ENCODE measurements at regions not wholly inside any gene's neighbourhood (a gene's known extent, or its start where the extent isn't known, plus 50 kb on each side); places are given as distances from the start of the nearest gene placed in this dataset.

DNA sequence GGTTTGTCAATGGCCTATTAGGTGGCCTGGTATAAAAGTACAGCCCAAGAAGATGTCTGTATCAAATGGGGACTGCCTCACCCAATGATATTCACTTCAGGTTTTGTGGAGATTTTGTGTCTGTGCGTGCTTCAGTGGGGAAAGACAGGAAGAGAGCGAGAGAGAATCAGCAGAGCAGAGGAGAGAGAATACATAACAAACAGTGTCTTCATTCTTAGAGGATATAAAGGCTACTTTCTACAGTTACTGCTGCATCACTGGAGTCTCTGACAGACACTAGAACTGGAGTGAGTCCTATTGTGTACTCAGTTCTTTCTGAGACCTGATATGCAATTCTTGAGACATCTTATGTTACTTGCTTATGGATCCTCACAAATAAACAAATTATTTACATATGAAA, 115.0 kb downstream of the CASP12 start:
- H3K27me3 ChIP-seq (ENCODE audit: control insufficient read depth in 1 of 2, insufficient read depth in 2 of 2, low read length in 2 of 2) = no peaks in the 10 kb centered on the region
- ChIA-PET POLR2A (interaction anchor here (1.6 kb wide), 1 partner anchor 10 kb away, joined by 5 read pairs; no protein-coding TSS in a partner anchor), CTCF (no interaction called here)
- Mint-ChIP-seq H3K4me1 (ENCODE audit: low read depth) (peaks cover 12% of the 10 kb centered on the region), H3K4me3 (no peak overlapping the region), H3K27ac (no peak overlapping the region), H3K36me3 (ENCODE audit: low read depth) (no peaks in the 10 kb centered on the region), H3K27me3 (no peaks in the 10 kb centered on the region), H3K9me3 (no peaks in the 10 kb centered on the region)
- TF ChIP-seq, protein P1, sequence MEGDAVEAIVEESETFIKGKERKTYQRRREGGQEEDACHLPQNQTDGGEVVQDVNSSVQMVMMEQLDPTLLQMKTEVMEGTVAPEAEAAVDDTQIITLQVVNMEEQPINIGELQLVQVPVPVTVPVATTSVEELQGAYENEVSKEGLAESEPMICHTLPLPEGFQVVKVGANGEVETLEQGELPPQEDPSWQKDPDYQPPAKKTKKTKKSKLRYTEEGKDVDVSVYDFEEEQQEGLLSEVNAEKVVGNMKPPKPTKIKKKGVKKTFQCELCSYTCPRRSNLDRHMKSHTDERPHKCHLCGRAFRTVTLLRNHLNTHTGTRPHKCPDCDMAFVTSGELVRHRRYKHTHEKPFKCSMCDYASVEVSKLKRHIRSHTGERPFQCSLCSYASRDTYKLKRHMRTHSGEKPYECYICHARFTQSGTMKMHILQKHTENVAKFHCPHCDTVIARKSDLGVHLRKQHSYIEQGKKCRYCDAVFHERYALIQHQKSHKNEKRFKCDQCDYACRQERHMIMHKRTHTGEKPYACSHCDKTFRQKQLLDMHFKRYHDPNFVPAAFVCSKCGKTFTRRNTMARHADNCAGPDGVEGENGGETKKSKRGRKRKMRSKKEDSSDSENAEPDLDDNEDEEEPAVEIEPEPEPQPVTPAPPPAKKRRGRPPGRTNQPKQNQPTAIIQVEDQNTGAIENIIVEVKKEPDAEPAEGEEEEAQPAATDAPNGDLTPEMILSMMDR (IDR thresholded peaks at IDR 0.05) = no peak
- H3K36me3 ChIP-seq (ENCODE audit: insufficient read depth, low read length) = no peaks in the 10 kb centered on the region
- ATAC-seq (ENCODE audit: poor library complexity) (no peak), DNase-seq (no peak)
- H3K27ac ChIP-seq (ENCODE audit: low read depth in 1 of 2, low read length in 2 of 2) = no peak overlapping the region
- intact Hi-C loops (cut with DNase I, micrococcal nuclease) = no loop called here
- no peaks in the 10 kb centered on the region for H3K4me1 ChIP-seq (ENCODE audit: insufficient read depth, low read length)
- no peaks in the 10 kb centered on the region for H3K9me3 ChIP-seq (ENCODE audit: control insufficient read depth in 1 of 2, insufficient read depth in 1 of 2, low read length in 2 of 2)
- H3K4me3 ChIP-seq (ENCODE audit: low read length) = no peak overlapping the region

DNA sequence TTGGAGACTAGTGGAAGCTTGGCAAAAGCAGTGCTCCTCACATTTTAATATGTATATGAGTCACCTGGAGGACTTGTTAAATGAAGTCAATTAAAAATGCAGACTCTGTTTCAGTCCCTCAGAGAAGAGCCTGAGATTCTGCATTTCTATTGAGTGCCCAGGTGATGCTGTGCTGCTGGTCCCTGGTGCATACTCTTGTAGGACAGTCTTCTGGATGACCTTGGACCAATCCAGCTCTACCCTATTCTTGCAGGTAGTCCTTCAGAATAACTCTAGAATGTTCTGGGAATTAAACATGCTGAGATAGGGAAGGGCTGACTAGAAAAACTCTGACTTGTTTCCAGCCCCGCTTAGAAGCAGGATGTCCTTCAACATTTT, 115.9 kb downstream of the CASP12 start:
- Histone ChIP-seq H3K27ac (ENCODE audit: low read depth in 1 of 2, low read length in 2 of 2) (no peak overlapping the region), H3K4me3 (ENCODE audit: low read length) (no peak overlapping the region), H3K36me3 (ENCODE audit: insufficient read depth, low read length) (no peaks in the 10 kb centered on the region), H3K9me3 (ENCODE audit: control insufficient read depth in 1 of 2, insufficient read depth in 1 of 2, low read length in 2 of 2) (no peaks in the 10 kb centered on the region), H3K4me1 (ENCODE audit: insufficient read depth, low read length) (no peaks in the 10 kb centered on the region), H3K27me3 (ENCODE audit: control insufficient read depth in 1 of 2, insufficient read depth in 2 of 2, low read length in 2 of 2) (no peaks in the 10 kb centered on the region)
- Mint-ChIP-seq H3K36me3 (ENCODE audit: low read depth) (no peaks in the 10 kb centered on the region), H3K4me1 (ENCODE audit: low read depth) (peaks cover 12% of the 10 kb centered on the region), H3K27me3 (no peaks in the 10 kb centered on the region), H3K27ac (no peak overlapping the region), H3K4me3 (no peak overlapping the region), H3K9me3 (no peaks in the 10 kb centered on the region)
- POLR2A ChIA-PET = interaction anchor here (1.6 kb wide), 1 partner anchor 10 kb away, joined by 5 read pairs; no protein-coding TSS in a partner anchor
- no peak for ATAC-seq (ENCODE audit: poor library complexity)
- intact Hi-C loops (cut with DNase I, micrococcal nuclease) = no loop called here
- CTCF ChIA-PET = no interaction called here
- TF ChIP-seq, protein P1 (IDR thresholded peaks at IDR 0.05) = no peak
- no peak for DNase-seq

DNA sequence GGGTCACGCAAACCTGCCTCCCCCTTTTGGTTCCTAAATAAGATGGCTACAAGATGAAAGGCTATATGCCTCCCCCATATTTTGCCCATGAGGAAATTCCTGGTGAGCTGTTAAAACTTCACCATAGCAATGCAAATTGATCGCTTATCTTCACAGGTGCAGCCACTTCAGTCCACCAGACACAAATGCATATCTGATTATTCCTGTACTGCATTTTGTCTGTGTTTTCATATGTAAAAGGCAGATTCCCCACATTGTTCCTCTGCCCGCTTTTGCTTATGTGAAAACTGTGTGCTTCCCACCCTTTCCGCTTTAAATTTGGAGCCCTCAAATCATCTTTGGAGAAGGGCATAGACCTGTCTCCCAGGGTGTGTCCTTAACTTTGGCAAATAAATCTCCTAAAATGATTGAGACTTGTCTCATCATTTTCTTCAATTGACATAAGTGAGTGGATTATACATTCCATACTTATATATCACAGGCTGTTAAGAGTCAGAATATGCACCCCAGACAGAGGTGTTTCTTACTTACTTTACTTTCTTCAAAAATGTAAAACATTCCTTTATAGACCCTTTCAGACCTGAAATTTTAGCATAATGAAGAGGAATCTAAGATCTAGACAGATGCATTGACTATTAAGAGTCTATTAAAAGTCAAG, 116.4 kb downstream of the CASP12 start:
- no peak overlapping the region for H3K27ac Mint-ChIP-seq
- TF ChIP-seq, protein P1 (IDR thresholded peaks at IDR 0.05) = no peak
- Histone ChIP-seq H3K27ac (ENCODE audit: low read depth in 1 of 2, low read length in 2 of 2) (no peak overlapping the region), H3K27me3 (ENCODE audit: control insufficient read depth in 1 of 2, insufficient read depth in 2 of 2, low read length in 2 of 2) (no peaks in the 10 kb centered on the region), H3K4me1 (ENCODE audit: insufficient read depth, low read length) (no peaks in the 10 kb centered on the region), H3K36me3 (ENCODE audit: insufficient read depth, low read length) (no peaks in the 10 kb centered on the region), H3K9me3 (ENCODE audit: control insufficient read depth in 1 of 2, insufficient read depth in 1 of 2, low read length in 2 of 2) (no peaks in the 10 kb centered on the region), H3K4me3 (ENCODE audit: low read length) (no peak overlapping the region)
- peaks cover 12% of the 10 kb centered on the region for H3K4me1 Mint-ChIP-seq (ENCODE audit: low read depth)
- ChIA-PET POLR2A (no interaction called here), CTCF (no interaction called here)
- intact Hi-C loops (cut with DNase I, micrococcal nuclease) = no loop called here
- DNase-seq (no peak), ATAC-seq (ENCODE audit: poor library complexity) (no peak)
- no peaks in the 10 kb centered on the region for H3K27me3 Mint-ChIP-seq
- no peaks in the 10 kb centered on the region for H3K9me3 Mint-ChIP-seq
- no peaks in the 10 kb centered on the region for H3K36me3 Mint-ChIP-seq (ENCODE audit: low read depth)
- H3K4me3 Mint-ChIP-seq = no peak overlapping the region

Data from CD4-positive, alpha-beta T cell (primary cell).